Ishikawa (cell line): ENCODE measurements at regions not wholly inside any gene's neighbourhood (a gene's known extent, or its start where the extent isn't known, plus 50 kb on each side); places are given as distances from the start of the nearest gene placed in this dataset.

Experiments
- CEBPB ChIP-seq: IDR thresholded peaks from 2 replicates; pipeline ENCODE4 v1.6.1; 2012
- CREB1 ChIP-seq: IDR thresholded peaks from 2 replicates; pipeline ENCODE4 v1.6.1; 2012; ENCODE audit warnings: low read depth
- EGR1 ChIP-seq: IDR thresholded peaks from 2 replicates; pipeline ENCODE4 v1.6.1; 2012
- EP300 ChIP-seq: IDR thresholded peaks from 2 replicates; pipeline ENCODE4 v1.6.1; 2012; ENCODE audit warnings: borderline replicate concordance
- FOXM1 ChIP-seq: IDR thresholded peaks from 2 replicates; pipeline ENCODE4 v1.6.1; 2012; ENCODE audit warnings: low read depth, borderline replicate concordance
- NFIC ChIP-seq: IDR thresholded peaks from 2 replicates; pipeline ENCODE4 v1.6.1; 2012
- RAD21 ChIP-seq: IDR thresholded peaks from 2 replicates; pipeline ENCODE4 v1.6.1; 2012; ENCODE audit warnings: low read depth
- REST ChIP-seq: IDR thresholded peaks from 2 replicates; pipeline ENCODE4 v1.6.1; 2012; ENCODE audit warnings: low read depth, mild to moderate bottlenecking
- TAF1 ChIP-seq: IDR thresholded peaks from 2 replicates; pipeline ENCODE4 v1.6.1; 2012; ENCODE audit warnings: low read depth, mild to moderate bottlenecking
- TEAD4 ChIP-seq: IDR thresholded peaks from 2 replicates; pipeline ENCODE4 v1.6.1; 2012
- YY1 ChIP-seq: IDR thresholded peaks from 2 replicates; pipeline ENCODE4 v1.6.1; 2012; ENCODE audit warnings: low read depth
- ZBTB7A ChIP-seq: IDR thresholded peaks from 2 replicates; pipeline ENCODE4 v1.6.1; 2012; ENCODE audit warnings: low read depth
- TF ChIP-seq, protein P1 (sequence below): IDR thresholded peaks from 2 replicates; pipeline ENCODE4 v1.6.1; 2012
- TF ChIP-seq, protein P2 (sequence below): IDR thresholded peaks from 2 replicates; pipeline ENCODE4 v1.6.1; 2012

GRCh38 chr5:117191251-117191650 is 616.6 kb upstream of the SEMA6A start:
- TF ChIP-seq TAF1 (no peak), EGR1 (no peak), RAD21 (no peak), TEAD4 (no peak), EP300 (no peak), CEBPB (no peak), CREB1 (no peak), REST (no peak), YY1 (no peak), NFIC (no peak), ZBTB7A (no peak), FOXM1 (no peak)
- TF ChIP-seq, protein P1, sequence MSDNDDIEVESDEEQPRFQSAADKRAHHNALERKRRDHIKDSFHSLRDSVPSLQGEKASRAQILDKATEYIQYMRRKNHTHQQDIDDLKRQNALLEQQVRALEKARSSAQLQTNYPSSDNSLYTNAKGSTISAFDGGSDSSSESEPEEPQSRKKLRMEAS, result no peak
- TF ChIP-seq, protein P2, sequence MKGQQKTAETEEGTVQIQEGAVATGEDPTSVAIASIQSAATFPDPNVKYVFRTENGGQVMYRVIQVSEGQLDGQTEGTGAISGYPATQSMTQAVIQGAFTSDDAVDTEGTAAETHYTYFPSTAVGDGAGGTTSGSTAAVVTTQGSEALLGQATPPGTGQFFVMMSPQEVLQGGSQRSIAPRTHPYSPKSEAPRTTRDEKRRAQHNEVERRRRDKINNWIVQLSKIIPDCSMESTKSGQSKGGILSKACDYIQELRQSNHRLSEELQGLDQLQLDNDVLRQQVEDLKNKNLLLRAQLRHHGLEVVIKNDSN, result no peak
